GM18867 (cell line): ENCODE measurements at regions not wholly inside any gene's neighbourhood (a gene's known extent, or its start where the extent isn't known, plus 50 kb on each side); places are given as distances from the start of the nearest gene placed in this dataset.
A peak's percentile ranks its signal among the peaks of the same experiment; 100 is the strongest.
"Not testable (repeated sequence)": the region's sequence is repeated elsewhere in the genome, so short reads cannot be mapped to it uniquely, and the experiment has no call there.

Source experiments
- ATAC-seq: cut with Tn5 transposase; IDR thresholded peaks from one replicate; pipeline ENCODE4 v1.9.1; 2021; ENCODE audit warnings: mild to moderate bottlenecking, moderate library complexity; ENCODE audit not compliant: unreplicated experiment

GRCh38 chr9:97248252-97248651 lies 59.2 kb upstream of the CCDC180 start:
- ATAC-seq: not testable (repeated sequence)

- no peak for ATAC-seq
These were observed 63.9 kb upstream of the CCDC180 start for GRCh38 chr9:97243606-97244005.

DNA sequence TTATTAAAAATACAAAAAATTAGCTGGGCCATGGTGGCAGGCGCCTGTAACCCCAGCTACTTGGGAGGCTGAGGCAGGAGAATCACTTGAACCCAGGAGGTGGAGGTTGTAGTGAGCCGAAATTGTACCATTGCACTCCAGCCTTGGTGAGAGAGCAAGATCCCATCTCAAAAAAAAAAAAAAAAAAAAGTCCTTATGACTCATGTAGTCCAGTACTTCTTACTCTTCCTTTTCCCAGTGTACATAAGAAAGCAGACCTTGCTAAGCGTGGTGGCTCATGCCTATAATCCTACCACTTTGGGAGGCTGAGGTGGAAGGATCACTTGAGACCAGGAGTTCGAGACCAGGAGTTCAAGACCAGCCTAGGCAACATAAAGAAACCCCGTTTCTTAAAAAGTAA lies 66.0 kb upstream of the CCDC180 start:
- not testable (repeated sequence) for ATAC-seq

DNA sequence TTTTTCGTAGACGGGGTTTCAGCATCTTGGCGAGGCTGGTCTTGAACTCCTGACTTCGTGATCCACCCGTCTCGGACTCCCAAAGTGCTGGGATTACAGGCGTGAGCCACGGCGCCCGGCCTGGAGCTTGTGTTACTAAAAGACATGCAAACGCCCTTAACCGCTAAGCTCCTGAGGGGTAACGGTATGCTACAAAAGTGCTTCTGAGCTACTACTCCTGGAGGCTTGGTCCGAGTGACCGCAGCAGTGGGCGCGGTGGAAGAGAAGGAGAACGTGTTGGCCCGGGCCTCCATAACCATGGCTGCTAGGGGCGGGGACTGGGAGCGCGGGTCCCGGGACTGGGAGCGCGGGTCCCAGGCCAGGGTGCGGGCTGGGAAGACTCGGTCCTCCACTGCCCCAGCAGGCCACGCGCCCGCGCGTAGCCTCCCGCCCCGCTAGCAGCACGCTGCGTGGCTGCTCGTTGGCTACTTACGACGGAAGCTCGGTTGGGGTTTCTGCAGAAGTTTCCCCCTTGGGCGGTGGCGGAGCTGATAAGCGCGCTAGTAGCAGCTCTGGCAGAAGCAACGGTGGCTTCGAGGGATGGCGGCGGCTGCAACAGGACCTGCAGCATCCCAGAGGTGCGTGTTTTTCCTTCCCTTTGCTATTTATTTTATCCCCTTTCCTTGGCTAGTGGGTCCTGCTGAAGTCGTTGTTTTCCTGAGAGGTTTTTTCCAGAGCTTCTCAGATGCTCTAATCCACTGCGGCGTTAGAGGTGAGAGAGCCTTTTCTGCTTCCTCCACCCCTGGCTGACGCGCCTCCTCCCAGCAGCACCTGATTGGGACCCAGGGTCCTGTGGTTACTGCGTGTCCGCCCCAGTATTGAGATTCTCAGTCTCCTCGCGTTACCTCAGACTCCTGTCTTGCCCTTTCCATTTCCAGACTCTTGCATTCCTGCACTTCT lies 69.2 kb upstream of the CCDC180 start:
- ATAC-seq: peak; percentile 58

DNA sequence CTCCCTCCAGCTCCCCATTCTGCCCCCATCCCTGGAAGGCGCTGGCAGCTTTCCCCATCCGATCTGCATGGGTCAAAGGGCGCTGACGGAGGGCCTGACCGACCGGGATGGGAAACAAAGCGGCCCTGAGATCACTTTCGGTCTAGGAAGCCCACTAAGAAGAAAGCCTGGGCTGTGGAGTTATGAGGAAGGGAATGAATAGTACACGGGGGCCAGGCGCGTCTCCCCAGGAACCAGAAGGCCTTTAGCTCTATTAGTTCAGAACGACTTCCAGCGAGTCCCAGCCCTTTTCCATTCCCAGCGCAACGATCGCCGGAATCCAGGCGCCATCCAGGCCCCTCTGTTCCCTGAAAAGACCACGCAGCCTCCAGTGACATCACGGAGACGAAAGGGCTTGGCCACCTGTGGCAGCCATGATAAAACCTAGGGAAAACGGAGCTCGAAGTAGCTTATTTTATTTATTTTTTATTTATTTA lies 70.1 kb upstream of the CCDC180 start:
- no peak for ATAC-seq

DNA sequence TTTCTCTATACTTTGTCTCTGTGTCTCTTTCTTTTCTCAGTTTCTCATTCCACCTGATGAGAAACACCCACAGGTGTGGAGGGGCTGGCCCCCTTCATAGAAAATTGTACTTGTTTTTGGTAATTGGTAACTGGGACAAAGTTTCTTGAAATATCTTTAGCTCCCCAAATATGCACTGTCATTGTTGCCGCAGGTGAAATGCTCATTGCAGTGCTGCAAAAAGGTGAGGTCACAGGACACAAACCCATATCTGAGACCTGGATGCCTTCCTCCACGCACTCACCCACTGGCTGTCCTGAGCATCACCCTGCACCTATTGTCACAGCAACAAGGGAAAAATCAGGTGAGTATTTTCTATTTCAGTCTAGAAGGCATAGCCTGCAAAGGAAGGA lies 74.5 kb upstream of the CCDC180 start:
- not testable (repeated sequence) for ATAC-seq

GRCh38 chr9:97232060-97233008 lies 75.1 kb upstream of the CCDC180 start:
- not testable (repeated sequence) for ATAC-seq

DNA sequence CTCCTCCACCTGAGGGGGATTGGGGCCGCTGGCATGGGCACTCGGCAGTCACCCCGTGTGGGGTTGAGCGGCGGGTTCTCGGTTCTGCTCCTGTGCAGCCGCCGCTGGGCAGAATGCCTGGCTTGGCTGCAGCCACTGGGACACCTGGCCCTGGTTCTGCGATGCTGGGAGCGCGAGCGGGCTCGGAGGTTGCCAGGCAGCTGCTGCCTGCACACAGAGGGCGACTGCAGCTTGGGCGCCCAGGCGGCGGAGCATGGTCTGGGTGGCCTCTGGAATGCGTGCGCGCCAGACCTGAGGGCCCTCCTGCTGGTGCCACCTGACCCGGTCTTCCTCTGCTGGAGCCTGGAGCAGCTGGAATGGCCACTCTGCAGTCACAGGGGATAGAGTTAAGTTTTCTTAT lies 85.1 kb upstream of the CCDC180 start:
- ATAC-seq: not testable (repeated sequence)

DNA sequence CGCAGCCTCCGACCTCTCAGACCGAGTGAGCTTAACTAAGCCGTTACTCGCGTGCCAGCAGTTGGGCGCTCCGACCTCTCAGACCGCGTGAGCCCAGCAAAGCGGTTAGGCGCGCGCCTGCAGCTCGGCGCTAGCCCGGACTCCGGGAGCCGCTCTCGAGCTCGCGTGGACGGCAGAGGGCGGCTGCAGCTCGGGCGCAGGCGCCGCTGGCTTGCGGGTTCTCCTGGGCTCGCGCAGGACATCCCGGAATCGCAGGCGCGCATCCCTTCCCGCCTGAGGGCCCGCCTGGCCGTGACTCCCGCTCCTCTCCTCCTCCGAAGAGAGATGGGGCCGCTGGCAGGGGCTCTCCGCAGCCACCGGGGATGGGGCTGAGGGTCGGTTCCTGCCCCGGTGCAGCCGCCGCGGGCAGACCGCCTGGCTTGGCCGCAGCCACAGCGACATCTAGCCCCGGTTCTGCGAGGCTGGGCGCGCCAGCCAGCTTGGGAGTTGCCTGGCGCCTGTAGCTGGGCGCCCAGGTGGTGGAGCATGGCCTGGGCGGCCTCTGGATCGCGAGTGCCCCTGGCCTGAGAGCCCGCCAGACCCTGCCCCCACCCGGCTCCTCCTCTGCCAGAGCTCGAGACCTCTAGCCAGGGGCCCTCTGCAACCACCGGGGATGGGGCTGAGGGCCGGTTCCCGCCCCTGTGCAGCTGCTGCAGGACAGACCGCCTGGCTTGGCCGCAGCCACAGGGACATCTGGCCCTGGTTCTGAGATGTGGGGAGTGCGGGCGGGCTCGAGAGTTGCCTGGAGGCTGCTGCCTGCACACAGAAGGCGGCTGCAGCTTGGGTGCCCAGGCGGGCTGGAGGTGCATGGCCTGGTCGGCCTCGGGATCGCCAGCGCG lies 85.7 kb upstream of the CCDC180 start:
- not testable (repeated sequence) for ATAC-seq

DNA sequence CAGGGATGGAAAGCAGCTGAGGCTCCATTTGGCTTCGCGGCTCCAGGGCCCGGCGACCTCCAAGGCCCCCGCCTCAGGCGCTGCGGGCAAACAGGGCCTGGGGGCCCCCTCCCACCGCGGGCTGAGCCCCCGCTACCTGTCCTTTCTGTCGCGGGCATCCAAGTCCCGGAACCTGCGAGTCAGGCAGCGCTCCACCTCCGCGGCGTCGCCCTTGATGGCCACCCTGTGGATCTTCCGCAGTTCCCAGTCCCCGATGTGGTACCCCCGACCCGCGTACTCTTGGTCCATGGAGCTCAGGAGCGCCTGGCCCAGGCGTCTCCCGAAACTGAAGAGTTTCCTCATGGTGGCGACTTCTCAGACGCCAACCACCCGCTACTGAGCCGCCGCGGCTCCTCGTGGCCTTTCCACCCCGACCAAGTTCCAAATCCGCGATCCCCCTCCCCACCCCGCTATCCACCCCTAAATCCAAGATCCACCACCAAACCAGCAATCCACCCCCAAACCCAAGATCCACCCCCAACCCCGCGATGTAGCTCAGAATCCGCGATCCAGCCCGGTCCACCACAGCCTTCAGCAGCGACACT lies 86.5 kb upstream of the CCDC180 start:
- no peak for ATAC-seq

GRCh38 chr9:97220396-97220795 lies 87.1 kb upstream of the CCDC180 start:
- not testable (repeated sequence) for ATAC-seq

- ATAC-seq: not testable (repeated sequence)
These were observed 87.9 kb upstream of the CCDC180 start for GRCh38 chr9:97219443-97220140.

GRCh38 chr9:97215127-97215526 lies 92.3 kb upstream of the CCDC180 start:
- not testable (repeated sequence) for ATAC-seq

DNA sequence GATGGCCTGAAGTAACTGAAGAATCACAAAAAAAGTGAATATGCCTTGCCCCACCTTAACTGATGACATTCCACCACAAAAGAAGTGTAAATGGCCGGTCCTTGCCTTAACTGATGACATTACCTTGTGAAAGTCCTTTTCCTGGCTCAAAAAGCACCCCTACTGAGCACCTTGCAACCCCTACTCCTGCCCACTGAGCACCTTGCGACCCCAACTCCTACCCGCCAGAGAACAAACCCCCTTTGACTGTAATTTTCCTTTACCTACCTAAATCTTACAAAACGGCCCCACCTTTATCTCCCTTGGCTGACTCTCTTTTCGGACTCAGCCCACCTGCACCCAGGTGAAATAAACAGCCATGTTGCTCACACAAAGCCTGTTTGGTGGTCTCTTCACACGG lies 92.9 kb upstream of the CCDC180 start:
- not testable (repeated sequence) for ATAC-seq

- ATAC-seq: not testable (repeated sequence)
These were observed 107.8 kb upstream of the CCDC180 start for GRCh38 chr9:97199683-97200082.

DNA sequence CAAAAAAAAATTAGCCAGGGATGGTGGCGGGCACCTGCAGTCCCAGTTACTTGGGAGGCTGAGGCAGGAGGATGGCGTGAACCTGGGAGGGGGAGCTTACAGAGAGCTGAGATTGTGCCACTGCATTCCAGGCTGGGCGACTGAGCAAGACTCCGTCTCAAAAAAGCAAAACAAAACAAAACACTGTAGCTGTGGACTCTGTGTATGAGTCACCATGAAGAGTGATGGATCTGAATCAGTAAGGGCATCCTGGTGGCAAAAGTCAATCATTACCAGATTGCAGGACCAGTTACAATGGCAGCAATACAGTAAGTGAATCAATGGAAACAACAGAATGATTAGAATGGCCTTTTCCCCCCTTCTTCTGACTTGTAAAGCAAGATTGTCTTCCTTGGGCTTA lies 113.7 kb upstream of the CCDC180 start:
- not testable (repeated sequence) for ATAC-seq

DNA sequence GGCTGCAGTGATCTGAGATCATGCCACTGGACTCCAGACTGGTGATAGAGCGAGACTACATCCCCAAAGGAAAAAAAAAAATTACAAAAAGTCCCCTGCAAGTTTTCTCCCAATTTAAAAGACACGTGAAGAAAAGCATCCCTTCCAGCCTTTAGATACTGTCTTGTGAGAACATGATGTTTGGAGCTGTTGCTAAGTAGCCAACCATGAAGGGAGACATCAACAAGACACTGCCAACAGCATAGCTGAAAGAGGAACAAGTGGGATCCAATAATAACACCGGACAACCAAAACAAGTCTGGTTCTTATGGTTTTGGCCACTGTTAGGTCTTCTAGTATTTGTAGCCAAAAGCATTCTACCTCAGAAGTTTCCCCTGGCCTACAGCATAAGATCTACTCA lies 118.9 kb upstream of the CCDC180 start:
- no peak for ATAC-seq

- ATAC-seq: not testable (repeated sequence)
These were observed 119.8 kb upstream of the CCDC180 start for GRCh38 chr9:97187706-97188105.

- no peak for ATAC-seq
These were observed 121.0 kb upstream of the CCDC180 start for GRCh38 chr9:97186493-97186892.
